A673 (cell line): ENCODE measurements at regions not wholly inside any gene's neighbourhood (a gene's known extent, or its start where the extent isn't known, plus 50 kb on each side); places are given as distances from the start of the nearest gene placed in this dataset.

Experiments used
- CTCF ChIP-seq: fragments of 300-800, 200-600 bp; sonication (generic); conservative IDR thresholded peaks from 2 replicates; pipeline ENCODE4 v1.5.1; 2017; ENCODE audit warnings: low read depth, mild to moderate bottlenecking, antibody characterized with exemption, low read length, moderate library complexity, mixed read lengths
- EZH2 ChIP-seq: fragments of 200-600 bp; sonication (generic); IDR thresholded peaks from 2 replicates; pipeline ENCODE4 v1.6.1; 2017; ENCODE audit warnings: borderline replicate concordance, low read depth, mild to moderate bottlenecking, mixed read lengths, antibody characterized with exemption, low read length; ENCODE audit not compliant: poor library complexity, severe bottlenecking

DNA sequence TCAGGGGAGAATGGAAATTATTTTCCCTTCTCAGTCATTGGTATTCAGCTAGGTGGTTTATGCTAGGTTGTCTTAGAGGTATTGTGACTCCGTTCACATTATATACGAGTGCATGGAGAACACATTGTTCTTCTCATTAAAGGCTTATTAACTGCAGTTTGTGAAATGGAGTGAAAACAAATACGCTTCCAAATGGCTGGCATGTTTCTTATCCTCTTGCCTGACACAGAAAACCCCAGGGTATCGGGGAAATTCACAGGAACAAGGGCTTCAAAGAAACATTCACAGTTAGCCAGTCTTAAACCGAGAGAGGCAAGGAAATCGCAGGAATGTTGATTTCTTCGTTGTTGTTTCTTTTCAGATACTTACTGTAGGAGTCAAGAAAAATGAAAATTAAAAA lies 1047.9 kb upstream of the RBFOX1 start:
- TF ChIP-seq CTCF (no peak), EZH2 (no peak)
